GM23338 (cell line): ENCODE measurements at regions not wholly inside any gene's neighbourhood (a gene's known extent, or its start where the extent isn't known, plus 50 kb on each side); places are given as distances from the start of the nearest gene placed in this dataset.

Experiments
- ATAC-seq: fragments of 200-7000 bp; cut with Tn5 transposase; 3 replicates; pipeline ENCODE4 v1.9.1; 2020
- DNase-seq: peaks from one replicate; pipeline ENCODE4 v3.0.0-alpha.2; 2015; ENCODE audit warnings: low spot score
- H2AFZ ChIP-seq: fragments of 200-600 bp; sonication (generic); 2 replicates; pipeline ENCODE4 v1.8.0; 2016; ENCODE audit warnings: antibody characterized with exemption, mild to moderate bottlenecking, moderate library complexity
- H3F3A ChIP-seq: fragments of 200-600 bp; sonication (generic); replicated peaks from 2 replicates; pipeline ENCODE4 v1.8.0; 2017; ENCODE audit warnings: antibody characterized with exemption, mixed run types, low read depth
- H3K27ac ChIP-seq: fragments of 200-600 bp; sonication (generic); 2 replicates; pipeline ENCODE4 v1.6.1; 2016; ENCODE audit warnings: low read depth
- H3K27me3 ChIP-seq: fragments of 200-600 bp; sonication (generic); 2 replicates; pipeline ENCODE4 v1.8.0; 2016; ENCODE audit warnings: mild to moderate bottlenecking, mixed run types, moderate library complexity; ENCODE audit not compliant: insufficient read depth
- H3K36me3 ChIP-seq: fragments of 200-600 bp; sonication (generic); 2 replicates; pipeline ENCODE4 v1.8.0; 2016; ENCODE audit warnings: mild to moderate bottlenecking; ENCODE audit not compliant: insufficient read depth
- H3K4me1 ChIP-seq: fragments of 200-600 bp; sonication (generic); 2 replicates; pipeline ENCODE4 v1.8.0; 2016; ENCODE audit warnings: mild to moderate bottlenecking, moderate library complexity; ENCODE audit not compliant: insufficient read depth
- H3K4me2 ChIP-seq: fragments of 200-600 bp; sonication (generic); 2 replicates; pipeline ENCODE4 v1.7.1; 2017; ENCODE audit warnings: mixed run types
- H3K4me3 ChIP-seq: fragments of 200-600 bp; sonication (generic); 2 replicates; pipeline ENCODE4 v1.6.1; 2016; ENCODE audit warnings: mixed run types
- H3K79me2 ChIP-seq: fragments of 200-600 bp; sonication (generic); replicated peaks from 2 replicates; pipeline ENCODE4 v1.8.0; 2017; ENCODE audit warnings: mild to moderate bottlenecking; ENCODE audit not compliant: insufficient read depth
- H3K9me2 ChIP-seq: fragments of 200-600 bp; sonication (generic); 2 replicates; pipeline ENCODE4 v1.8.0; 2017; ENCODE audit not compliant: insufficient read depth
- H4K20me1 ChIP-seq: fragments of 200-600 bp; sonication (generic); replicated peaks from 2 replicates; pipeline ENCODE4 v1.8.0; 2017; ENCODE audit warnings: mild to moderate bottlenecking; ENCODE audit not compliant: insufficient read depth
- H3K27ac Mint-ChIP-seq: 2 replicates; pipeline ENCODE4 v1.8.0; 2020; ENCODE audit warnings: inconsistent platforms, mild to moderate bottlenecking, moderate library complexity, mixed read lengths
- H3K27me3 Mint-ChIP-seq: 3 replicates; pipeline ENCODE4 v1.8.0; 2022; ENCODE audit warnings: low read depth, mild to moderate bottlenecking, moderate library complexity, mixed read lengths, inconsistent platforms; ENCODE audit not compliant: insufficient read depth, poor library complexity
- H3K36me3 Mint-ChIP-seq: 3 replicates; pipeline ENCODE4 v1.8.0; 2021; ENCODE audit warnings: low read depth, mild to moderate bottlenecking, inconsistent platforms, moderate library complexity, mixed read lengths
- H3K4me1 Mint-ChIP-seq: 3 replicates; pipeline ENCODE4 v1.8.0; 2020; ENCODE audit warnings: mild to moderate bottlenecking, inconsistent platforms, mixed read lengths
- H3K4me3 Mint-ChIP-seq: 3 replicates; pipeline ENCODE4 v1.8.0; 2021; ENCODE audit warnings: moderate library complexity, mild to moderate bottlenecking, inconsistent platforms, mixed read lengths
- H3K9me3 Mint-ChIP-seq: 3 replicates; pipeline ENCODE4 v1.8.0; 2020; ENCODE audit warnings: moderate library complexity, mild to moderate bottlenecking, inconsistent platforms, mixed read lengths
- CREB1 ChIP-seq: fragments of 250-450 bp; sonication (Bioruptor Pico); IDR thresholded peaks from 2 replicates; pipeline ENCODE4 v1.5.0; 2020; ENCODE audit warnings: low read depth, mild to moderate bottlenecking, moderate library complexity
- ETS1 ChIP-seq: IDR thresholded peaks from 2 replicates; pipeline ENCODE4 v1.6.1; 2016; ENCODE audit warnings: antibody characterized with exemption
- EZH2phosphoT487 ChIP-seq: fragments of 200-600 bp; sonication (generic); IDR thresholded peaks from one replicate; pipeline ENCODE4 v1.8.1; 2018; ENCODE audit warnings: antibody characterized with exemption; ENCODE audit not compliant: unreplicated experiment
- JUNB ChIP-seq: IDR thresholded peaks from one replicate; pipeline ENCODE4 v1.6.1; 2016; ENCODE audit warnings: antibody characterized with exemption; ENCODE audit not compliant: unreplicated experiment
- NANOG ChIP-seq: IDR thresholded peaks from 2 replicates; pipeline ENCODE4 v1.6.1; 2016; ENCODE audit warnings: antibody characterized with exemption, borderline replicate concordance
- POLR2AphosphoS5 ChIP-seq: IDR thresholded peaks from 2 replicates; pipeline ENCODE4 v1.6.1; 2016; ENCODE audit warnings: antibody characterized with exemption, low read depth
- REST ChIP-seq: IDR thresholded peaks from one replicate; pipeline ENCODE4 v1.6.1; 2018; ENCODE audit warnings: antibody characterized with exemption; ENCODE audit not compliant: unreplicated experiment
- STAT1 ChIP-seq: IDR thresholded peaks from one replicate; pipeline ENCODE4 v1.6.1; 2016; ENCODE audit warnings: antibody characterized with exemption; ENCODE audit not compliant: unreplicated experiment
- ZNF462 ChIP-seq: fragments of 250-450 bp; sonication (Bioruptor Pico); IDR thresholded peaks from 2 replicates; pipeline ENCODE4 v1.5.0; 2020; ENCODE audit warnings: mild to moderate bottlenecking, moderate library complexity

- no peaks in the 10 kb centered on the region for H3K27me3 ChIP-seq
- H3K79me2 ChIP-seq = no peaks in the 10 kb centered on the region
- no peak overlapping the region for H3K4me3 ChIP-seq
- Mint-ChIP-seq H3K27me3 (peaks cover 11% of the 10 kb centered on the region), H3K36me3 (no peaks in the 10 kb centered on the region), H3K27ac (no peak overlapping the region), H3K9me3 (no peaks in the 10 kb centered on the region; the same call in 1 of the 3 replicates), H3K4me3 (no peak overlapping the region), H3K4me1 (peaks cover 21% of the 10 kb centered on the region)
- H2AFZ ChIP-seq = no peak overlapping the region
- no peaks in the 10 kb centered on the region for H3F3A ChIP-seq
- ATAC-seq (no peak), DNase-seq (no peak)
- no peak for TF ChIP-seq NANOG
- TF ChIP-seq JUNB = no peak
- no peak for TF ChIP-seq STAT1
- no peak for TF ChIP-seq POLR2AphosphoS5
- TF ChIP-seq ETS1 = no peak
- H3K9me2 ChIP-seq = no peaks in the 10 kb centered on the region; the same call in 1 of the 2 replicates
- H4K20me1 ChIP-seq = no peaks in the 10 kb centered on the region
- no peak overlapping the region for H3K27ac ChIP-seq
- no peaks in the 10 kb centered on the region for H3K4me1 ChIP-seq
- no peak overlapping the region for H3K4me2 ChIP-seq
- H3K36me3 ChIP-seq = no peaks in the 10 kb centered on the region
Observed at GRCh38 chr12:131636266-131636665, 74.6 kb upstream of the SFSWAP start.

GRCh38 chr12:131636940-131637750 is 73.7 kb upstream of the SFSWAP start:
- Mint-ChIP-seq H3K27ac (no peak overlapping the region), H3K9me3 (no peaks in the 10 kb centered on the region; the same call in 1 of the 3 replicates), H3K4me1 (peaks cover 21% of the 10 kb centered on the region), H3K4me3 (no peak overlapping the region), H3K27me3 (peaks cover 11% of the 10 kb centered on the region), H3K36me3 (no peaks in the 10 kb centered on the region)
- Histone ChIP-seq H3K4me1 (no peaks in the 10 kb centered on the region), H2AFZ (no peak overlapping the region), H3K27me3 (no peaks in the 10 kb centered on the region), H3K27ac (no peak overlapping the region), H3F3A (no peaks in the 10 kb centered on the region), H3K4me2 (no peak overlapping the region), H3K9me2 (no peaks in the 10 kb centered on the region; the same call in 1 of the 2 replicates), H3K4me3 (no peak overlapping the region), H4K20me1 (no peaks in the 10 kb centered on the region), H3K36me3 (no peaks in the 10 kb centered on the region), H3K79me2 (no peaks in the 10 kb centered on the region)
- DNase-seq (no peak), ATAC-seq (no peak)
- no peak for TF ChIP-seq STAT1
- no peak for TF ChIP-seq CREB1
- TF ChIP-seq NANOG = no peak
- TF ChIP-seq REST = no peak
- no peak for TF ChIP-seq ZNF462 (CRISPR knock-in tag)
- no peak for TF ChIP-seq EZH2phosphoT487
